Right atrium auricular region (tissue), 2 donors: ENCODE measurements at regions not wholly inside any gene's neighbourhood (a gene's known extent, or its start where the extent isn't known, plus 50 kb on each side); places are given as distances from the start of the nearest gene placed in this dataset.

Source experiments
- DNase-seq: peaks from one replicate; pipeline ENCODE4 v3.0.0-alpha.2; 2019; ENCODE audit warnings: low spot score
- H3K27ac ChIP-seq, 2 donors: fragments of 200-600 bp; sonication (generic); 1 replicate in 1 of 2; 2 replicates in 1 of 2; pipeline ENCODE4 v1.5.1; 2016 to 2019
- H3K27me3 ChIP-seq, 2 donors: fragments of 200-600 bp; sonication (generic); one replicate each; pipeline versions ENCODE4 v1.5.1 to v1.6.0; 2017 to 2019
- H3K36me3 ChIP-seq: fragments of 200-600 bp; sonication (generic); one replicate; pipeline ENCODE4 v1.5.1; 2016
- H3K4me1 ChIP-seq, 2 donors: fragments of 200-600 bp; sonication (generic); one replicate each; pipeline versions ENCODE4 v1.5.1 to v1.6.0; 2017 to 2019
- H3K4me3 ChIP-seq, 2 donors: fragments of 200-600 bp; sonication (generic); 1 replicate in 1 of 2; 2 replicates in 1 of 2; pipeline ENCODE4 v1.5.1; 2017 to 2019; ENCODE audit warnings: mild to moderate bottlenecking in 1 of 2, moderate library complexity in 1 of 2
- H3K9me3 ChIP-seq, 2 donors: fragments of 200-600 bp; sonication (generic); one replicate each; pipeline ENCODE4 v1.5.1; 2019
- TF ChIP-seq, protein P1 (sequence below), 2 donors: fragments of 200-600 bp; sonication (generic); IDR thresholded peaks; one replicate each; pipeline ENCODE4 v1.5.1; 2019; ENCODE audit warnings: antibody characterized with exemption in 2 of 2

DNA sequence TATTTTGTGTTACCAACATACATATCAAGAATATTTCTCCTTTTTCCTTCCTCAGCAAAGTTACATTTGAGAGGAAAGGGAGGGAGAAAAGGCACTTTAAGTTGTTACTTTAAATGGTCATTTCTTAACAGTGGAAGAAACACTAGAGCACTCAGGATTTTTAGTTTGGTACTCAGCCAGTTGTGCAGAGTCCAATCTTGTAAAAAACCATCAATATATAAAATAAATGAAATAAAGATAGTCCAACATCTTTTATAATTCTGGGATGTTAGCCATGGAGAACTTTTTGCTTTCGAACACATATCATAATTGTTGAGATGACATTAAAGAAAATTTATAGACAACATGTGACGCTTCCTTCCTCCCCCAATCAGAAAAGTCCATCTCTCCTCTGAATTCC lies 253.8 kb downstream of the QDPR start:
- TF ChIP-seq, protein P1, sequence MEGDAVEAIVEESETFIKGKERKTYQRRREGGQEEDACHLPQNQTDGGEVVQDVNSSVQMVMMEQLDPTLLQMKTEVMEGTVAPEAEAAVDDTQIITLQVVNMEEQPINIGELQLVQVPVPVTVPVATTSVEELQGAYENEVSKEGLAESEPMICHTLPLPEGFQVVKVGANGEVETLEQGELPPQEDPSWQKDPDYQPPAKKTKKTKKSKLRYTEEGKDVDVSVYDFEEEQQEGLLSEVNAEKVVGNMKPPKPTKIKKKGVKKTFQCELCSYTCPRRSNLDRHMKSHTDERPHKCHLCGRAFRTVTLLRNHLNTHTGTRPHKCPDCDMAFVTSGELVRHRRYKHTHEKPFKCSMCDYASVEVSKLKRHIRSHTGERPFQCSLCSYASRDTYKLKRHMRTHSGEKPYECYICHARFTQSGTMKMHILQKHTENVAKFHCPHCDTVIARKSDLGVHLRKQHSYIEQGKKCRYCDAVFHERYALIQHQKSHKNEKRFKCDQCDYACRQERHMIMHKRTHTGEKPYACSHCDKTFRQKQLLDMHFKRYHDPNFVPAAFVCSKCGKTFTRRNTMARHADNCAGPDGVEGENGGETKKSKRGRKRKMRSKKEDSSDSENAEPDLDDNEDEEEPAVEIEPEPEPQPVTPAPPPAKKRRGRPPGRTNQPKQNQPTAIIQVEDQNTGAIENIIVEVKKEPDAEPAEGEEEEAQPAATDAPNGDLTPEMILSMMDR (IDR thresholded peaks at IDR 0.05) = no peak
- no peak for DNase-seq
- no peaks in the 10 kb centered on the region for H3K4me1 ChIP-seq
- no peaks in the 10 kb centered on the region for H3K36me3 ChIP-seq
- H3K27ac ChIP-seq = no peak overlapping the region
- H3K4me3 ChIP-seq = no peak overlapping the region
- no peaks in the 10 kb centered on the region for H3K9me3 ChIP-seq
- no peaks in the 10 kb centered on the region for H3K27me3 ChIP-seq

DNA sequence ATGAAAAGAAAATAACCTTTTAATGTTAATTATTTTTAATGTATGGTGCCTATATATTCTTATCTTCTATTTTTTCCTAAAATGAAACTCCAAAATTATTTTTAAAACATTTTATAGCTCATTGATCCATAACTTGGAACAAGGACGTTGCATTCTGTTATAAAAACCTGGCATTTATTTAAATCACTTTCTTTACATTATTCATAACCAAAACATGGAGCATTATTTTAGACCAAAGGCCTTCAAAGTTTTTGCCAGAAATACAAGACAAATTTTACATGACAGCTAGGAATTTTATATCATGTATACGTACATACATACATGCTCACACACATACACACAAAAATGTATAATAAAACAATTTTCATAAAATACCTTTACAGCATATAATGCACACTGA lies 259.8 kb downstream of the QDPR start:
- no peak for DNase-seq
- H3K9me3 ChIP-seq = no peaks in the 10 kb centered on the region
- no peak overlapping the region for H3K27ac ChIP-seq
- H3K27me3 ChIP-seq = no peaks in the 10 kb centered on the region
- H3K36me3 ChIP-seq = no peaks in the 10 kb centered on the region
- no peaks in the 10 kb centered on the region for H3K4me1 ChIP-seq
- TF ChIP-seq, protein P1 (IDR thresholded peaks at IDR 0.05) = no peak
- no peak overlapping the region for H3K4me3 ChIP-seq

DNA sequence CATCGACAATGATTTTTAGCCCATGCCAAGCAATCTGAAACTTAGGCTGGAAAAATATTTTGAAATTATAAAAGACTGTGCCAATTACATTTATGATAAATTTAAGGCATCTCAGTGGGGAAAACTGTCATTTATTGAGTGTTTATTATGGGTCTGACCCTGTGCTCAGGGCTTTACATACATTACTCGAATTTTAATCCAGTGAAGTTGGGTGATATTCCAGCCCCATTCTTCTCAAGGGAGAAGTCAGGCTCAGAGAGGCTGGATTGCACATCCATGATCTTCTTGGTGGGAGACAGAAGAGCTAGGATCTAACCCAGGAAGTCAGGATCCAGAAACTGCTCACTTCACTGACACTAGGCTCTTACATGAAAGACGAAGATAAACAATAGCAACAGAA lies 260.8 kb downstream of the QDPR start:
- TF ChIP-seq, protein P1 (IDR thresholded peaks at IDR 0.05) = no peak
- Histone ChIP-seq H3K9me3 (no peaks in the 10 kb centered on the region), H3K36me3 (no peaks in the 10 kb centered on the region), H3K4me1 (no peaks in the 10 kb centered on the region), H3K27me3 (no peaks in the 10 kb centered on the region), H3K4me3 (no peak overlapping the region), H3K27ac (no peak overlapping the region)
- DNase-seq = no peak

DNA sequence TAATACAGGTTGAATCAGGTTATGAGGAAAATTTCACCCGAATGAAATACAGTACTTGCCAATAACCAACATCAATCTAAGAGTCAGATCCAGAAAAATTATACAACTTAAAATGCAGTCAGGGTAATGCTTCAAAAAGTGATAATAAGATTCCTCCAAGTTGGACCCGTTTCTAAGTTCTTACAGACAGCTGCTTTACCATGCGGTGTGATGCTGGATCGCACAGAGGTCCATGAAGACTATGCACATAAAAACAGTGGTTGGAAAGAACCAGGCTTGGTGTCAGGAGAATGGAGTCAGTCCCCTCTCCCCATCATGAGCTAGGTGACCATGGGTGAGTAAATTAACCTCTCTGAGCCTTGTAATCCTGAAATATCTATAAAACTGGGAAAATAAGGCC lies 261.3 kb downstream of the QDPR start:
- Histone ChIP-seq H3K27me3 (no peaks in the 10 kb centered on the region), H3K4me3 (no peak overlapping the region), H3K27ac (no peak overlapping the region), H3K4me1 (no peaks in the 10 kb centered on the region), H3K9me3 (no peaks in the 10 kb centered on the region), H3K36me3 (no peaks in the 10 kb centered on the region)
- DNase-seq = no peak
- TF ChIP-seq, protein P1 (IDR thresholded peaks at IDR 0.05) = no peak

DNA sequence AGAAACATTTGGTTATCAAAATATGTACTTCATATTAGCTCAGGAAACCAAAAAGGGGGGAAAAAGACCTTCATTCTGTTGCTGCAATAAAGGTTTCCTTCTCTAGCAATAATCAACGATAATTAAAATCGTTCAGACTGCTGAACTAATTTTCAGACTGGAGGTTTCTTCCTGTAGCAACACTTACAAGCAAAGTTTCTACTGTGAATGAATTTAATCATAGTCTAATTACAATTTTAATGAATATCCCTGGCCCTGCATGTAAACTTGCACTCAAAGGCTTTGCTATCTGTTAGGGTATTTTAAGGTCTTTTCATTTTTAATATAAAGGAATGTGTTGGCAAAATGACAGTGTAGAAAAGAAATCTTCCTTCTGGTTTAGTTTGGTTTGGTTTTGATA lies 265.2 kb downstream of the QDPR start:
- no peak for DNase-seq
- TF ChIP-seq, protein P1 (IDR thresholded peaks at IDR 0.05) = no peak
- H3K9me3 ChIP-seq = no peaks in the 10 kb centered on the region
- H3K4me3 ChIP-seq = no peak overlapping the region
- H3K27me3 ChIP-seq = no peaks in the 10 kb centered on the region
- no peaks in the 10 kb centered on the region for H3K36me3 ChIP-seq
- H3K4me1 ChIP-seq = no peaks in the 10 kb centered on the region
- H3K27ac ChIP-seq = no peak overlapping the region

DNA sequence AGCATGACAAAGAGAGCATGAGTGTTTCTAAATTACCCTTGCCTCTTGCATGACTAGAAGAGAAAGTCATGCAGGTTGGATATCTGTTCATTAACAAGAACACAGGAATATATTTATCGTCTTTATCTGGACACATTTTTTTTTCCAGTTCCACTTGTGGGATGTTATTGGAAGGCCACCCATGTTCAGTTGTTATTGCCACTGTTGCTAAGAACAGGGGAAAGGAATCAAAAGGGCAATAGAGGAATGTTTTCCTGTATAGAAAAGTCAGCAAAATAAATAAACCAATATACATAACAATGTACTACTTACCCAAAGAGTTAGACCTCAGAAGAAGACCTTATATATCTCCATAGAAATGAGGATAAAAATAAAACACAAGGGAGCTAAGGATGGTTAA lies 270.1 kb downstream of the QDPR start:
- Histone ChIP-seq H3K4me1 (no peaks in the 10 kb centered on the region), H3K27me3 (no peaks in the 10 kb centered on the region), H3K27ac (no peak overlapping the region), H3K36me3 (no peaks in the 10 kb centered on the region), H3K9me3 (no peaks in the 10 kb centered on the region), H3K4me3 (no peak overlapping the region)
- TF ChIP-seq, protein P1 (IDR thresholded peaks at IDR 0.05) = no peak
- DNase-seq = no peak
